ENCODE measurements at regions not wholly inside any gene's neighbourhood (a gene's known extent, or its start where the extent isn't known, plus 50 kb on each side); places are given as distances from the start of the nearest gene placed in this dataset.
"Not testable (repeated sequence)": the region's sequence is repeated elsewhere in the genome, so short reads cannot be mapped to it uniquely, and the experiment has no call there.

GRCh38 chr5:101788797-101789196 lies 507.3 kb downstream of the SLCO4C1 start:
- no peak for DNase-seq (ENCODE audit: extremely low spot score, insufficient read length, low read depth)
- no peak for FAIRE-seq

GRCh38 chr5:101785090-101785489 lies 511.0 kb downstream of the SLCO4C1 start:
- FAIRE-seq: no peak
- no peak for DNase-seq (ENCODE audit: extremely low spot score, insufficient read length, low read depth)

GRCh38 chr5:101783241-101784013 lies 512.7 kb downstream of the SLCO4C1 start:
- FAIRE-seq (no peak), DNase-seq (ENCODE audit: extremely low spot score, insufficient read length, low read depth) (no peak)

GRCh38 chr5:101782352-101783103 lies 513.6 kb downstream of the SLCO4C1 start:
- DNase-seq (ENCODE audit: extremely low spot score, insufficient read length, low read depth): no peak
- no peak for FAIRE-seq

- no peak for DNase-seq (ENCODE audit: extremely low spot score, insufficient read length, low read depth)
- no peak for FAIRE-seq
These were observed 545.0 kb downstream of the SLCO4C1 start for GRCh38 chr5:101751105-101751504.

- FAIRE-seq: not testable (repeated sequence)
These were observed 553.1 kb downstream of the SLCO4C1 start for GRCh38 chr5:101743000-101743399.

GRCh38 chr5:101728933-101729332 lies 567.2 kb downstream of the SLCO4C1 start:
- FAIRE-seq (no peak), DNase-seq (ENCODE audit: extremely low spot score, insufficient read length, low read depth) (no peak)

More at GRCh38 chr5:101743000-101743399, 553.1 kb downstream of the SLCO4C1 start:
- DNase-seq (ENCODE audit: extremely low spot score, insufficient read length, low read depth): not testable (repeated sequence)

GRCh38 chr5:101721543-101721942 lies 574.5 kb downstream of the SLCO4C1 start:
- no peak for FAIRE-seq
- DNase-seq (ENCODE audit: extremely low spot score, insufficient read length, low read depth): no peak

- FAIRE-seq (no peak), DNase-seq (ENCODE audit: extremely low spot score, insufficient read length, low read depth) (no peak)
These were observed 576.1 kb downstream of the SLCO4C1 start for GRCh38 chr5:101720033-101720432.

GRCh38 chr5:101717721-101718120 lies 578.4 kb downstream of the SLCO4C1 start:
- DNase-seq (ENCODE audit: extremely low spot score, insufficient read length, low read depth): no peak
- FAIRE-seq: no peak

- FAIRE-seq (no peak), DNase-seq (ENCODE audit: extremely low spot score, insufficient read length, low read depth) (no peak)
These were observed 579.1 kb downstream of the SLCO4C1 start for GRCh38 chr5:101716941-101717340.

GRCh38 chr5:101715790-101716189 lies 580.3 kb downstream of the SLCO4C1 start:
- not testable (repeated sequence) for FAIRE-seq; DNase-seq (ENCODE audit: extremely low spot score, insufficient read length, low read depth)

- FAIRE-seq (no peak), DNase-seq (ENCODE audit: extremely low spot score, insufficient read length, low read depth) (no peak)
These were observed 606.8 kb downstream of the SLCO4C1 start for GRCh38 chr5:101689306-101689705.

- FAIRE-seq (no peak), DNase-seq (ENCODE audit: extremely low spot score, insufficient read length, low read depth) (no peak)
These were observed 607.9 kb downstream of the SLCO4C1 start for GRCh38 chr5:101688156-101688555.

- FAIRE-seq: no peak
- no peak for DNase-seq (ENCODE audit: extremely low spot score, insufficient read length, low read depth)
These were observed 608.6 kb downstream of the SLCO4C1 start for GRCh38 chr5:101687349-101687985.

- DNase-seq (ENCODE audit: extremely low spot score, insufficient read length, low read depth) (no peak), FAIRE-seq (no peak)
These were observed 609.4 kb downstream of the SLCO4C1 start for GRCh38 chr5:101686536-101687157.

GRCh38 chr5:101679816-101680215 lies 616.3 kb downstream of the SLCO4C1 start:
- DNase-seq (ENCODE audit: extremely low spot score, insufficient read length, low read depth): no peak
- no peak for FAIRE-seq

- peak; percentile 68 for FAIRE-seq
- DNase-seq (ENCODE audit: extremely low spot score, insufficient read length, low read depth): no peak
These were observed 617.4 kb downstream of the SLCO4C1 start for GRCh38 chr5:101678481-101679193.

- FAIRE-seq (no peak), DNase-seq (ENCODE audit: extremely low spot score, insufficient read length, low read depth) (no peak)
These were observed 618.1 kb downstream of the SLCO4C1 start for GRCh38 chr5:101677961-101678360.

GRCh38 chr5:101676646-101677045 lies 619.4 kb downstream of the SLCO4C1 start:
- FAIRE-seq (no peak), DNase-seq (ENCODE audit: extremely low spot score, insufficient read length, low read depth) (no peak)

Data from GM18507 (cell line).